Adrenal gland (tissue), 9 donors: ENCODE measurements at regions not wholly inside any gene's neighbourhood (a gene's known extent, or its start where the extent isn't known, plus 50 kb on each side); places are given as distances from the start of the nearest gene placed in this dataset.

Source experiments
- DNase-seq, 7 donors: peaks; one replicate each; pipeline ENCODE4 v3.0.0-alpha.2; 2019 to 2020
- H3K27ac ChIP-seq, 5 donors: fragments of 200-600 bp; sonication (generic) in 4 of 5; 1 replicate in 3 of 5; 2 replicates in 2 of 5; pipeline versions ENCODE4 v1.5.1 to v1.8.0; 2016 to 2020; ENCODE audit warnings: mild to moderate bottlenecking in 1 of 5
- H3K27me3 ChIP-seq: fragments of 200-600 bp; 2 replicates; pipeline ENCODE4 v1.8.0; 2021
- H3K36me3 ChIP-seq, 2 donors: fragments of 200-600 bp; replicated peaks in 1 of 2; 1 replicate in 1 of 2; 2 replicates in 1 of 2; pipeline versions ENCODE4 v1.5.1 to v1.8.0; 2018 to 2022
- H3K4me1 ChIP-seq, 2 donors: fragments of 200-600 bp; replicated peaks in 1 of 2; 1 replicate in 1 of 2; 2 replicates in 1 of 2; pipeline versions ENCODE4 v1.5.1 to v1.8.0; 2018 to 2021
- H3K4me3 ChIP-seq, 4 donors: fragments of 200-600 bp; sonication (generic) in 3 of 4; one replicate each; pipeline ENCODE4 v1.5.1; 2016 to 2018
- H3K9me3 ChIP-seq, 3 donors: fragments of 200-600 bp; sonication (generic) in 1 of 3; replicated peaks in 1 of 3; 1 replicate in 2 of 3; 2 replicates in 1 of 3; pipeline versions ENCODE4 v1.5.1 to v1.8.0; 2016 to 2021
- POLR2A ChIP-seq, 2 donors: fragments of 450-650 bp; IDR thresholded peaks; one replicate each; pipeline ENCODE4 v1.6.1; 2017; ENCODE audit warnings: antibody characterized with exemption in 2 of 2, mild to moderate bottlenecking in 2 of 2, moderate library complexity in 1 of 2
- WGBS, 4 donors: extraction: QIAGEN DNeasy Blood & Tissue Kit in 2 of 4; methylation state at CpG; one replicate each; pipeline versions ENCODE4 v1.1.5 to v1.1.7; 2013 to 2017; 5-methylcytosine and 5-hydroxymethylcytosine counted together
- intact Hi-C, 2 donors: fragments of 100-400 bp; cut with DNase I; formaldehyde crosslinking; loops; one replicate each; pipeline versions ENCODE4 v1.14.1 to v1.15.0; 2022 to 2023
- TF ChIP-seq, protein P1 (sequence below), 6 experiments: fragments of 450-650 bp in 4 of 6; fragments of 200-600 bp in 2 of 6; sonication (generic) in 1 of 6; IDR thresholded peaks; 1 replicate in 5 of 6; 2 replicates in 1 of 6; pipeline versions ENCODE4 v1.5.1 to v1.8.0; 2016 to 2021; ENCODE audit warnings: antibody characterized with exemption in 6 of 6, mild to moderate bottlenecking in 2 of 6, moderate library complexity in 1 of 6
- donor health status: healthy with polysubstance abuse.
- donor health status: Bipolar disorder and iron deficiency.
- donor health status: DM: yes; HTN: yes; CAD: no.
- donor health status: DM: no; HTN: no; CAD: no.
- donor health status: DM: no; HTN: no; CAD: no.

- TF ChIP-seq POLR2A (IDR thresholded peaks at IDR 0.05) = no peak
- TF ChIP-seq, protein P1, sequence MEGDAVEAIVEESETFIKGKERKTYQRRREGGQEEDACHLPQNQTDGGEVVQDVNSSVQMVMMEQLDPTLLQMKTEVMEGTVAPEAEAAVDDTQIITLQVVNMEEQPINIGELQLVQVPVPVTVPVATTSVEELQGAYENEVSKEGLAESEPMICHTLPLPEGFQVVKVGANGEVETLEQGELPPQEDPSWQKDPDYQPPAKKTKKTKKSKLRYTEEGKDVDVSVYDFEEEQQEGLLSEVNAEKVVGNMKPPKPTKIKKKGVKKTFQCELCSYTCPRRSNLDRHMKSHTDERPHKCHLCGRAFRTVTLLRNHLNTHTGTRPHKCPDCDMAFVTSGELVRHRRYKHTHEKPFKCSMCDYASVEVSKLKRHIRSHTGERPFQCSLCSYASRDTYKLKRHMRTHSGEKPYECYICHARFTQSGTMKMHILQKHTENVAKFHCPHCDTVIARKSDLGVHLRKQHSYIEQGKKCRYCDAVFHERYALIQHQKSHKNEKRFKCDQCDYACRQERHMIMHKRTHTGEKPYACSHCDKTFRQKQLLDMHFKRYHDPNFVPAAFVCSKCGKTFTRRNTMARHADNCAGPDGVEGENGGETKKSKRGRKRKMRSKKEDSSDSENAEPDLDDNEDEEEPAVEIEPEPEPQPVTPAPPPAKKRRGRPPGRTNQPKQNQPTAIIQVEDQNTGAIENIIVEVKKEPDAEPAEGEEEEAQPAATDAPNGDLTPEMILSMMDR (IDR thresholded peaks at IDR 0.05) = no peak
- Histone ChIP-seq H3K27ac (no peak overlapping the region), H3K4me1 (no peaks in the 10 kb centered on the region), H3K36me3 (no peaks in the 10 kb centered on the region), H3K9me3 (no peaks in the 10 kb centered on the region), H3K27me3 (peaks cover 4% of the 10 kb centered on the region), H3K4me3 (no peak overlapping the region)
- intact Hi-C loops = no loop called here
- WGBS, 4 donors = 31 to 51% (median 48%) methylated on average over 3 of the region's 3 CpGs
- no peak for DNase-seq
Measured at GRCh38 chr16:54774768-54775167, 155.9 kb upstream of the IRX5 start.

- Histone ChIP-seq H3K9me3 (no peaks in the 10 kb centered on the region), H3K4me1 (no peaks in the 10 kb centered on the region), H3K36me3 (no peaks in the 10 kb centered on the region), H3K27ac (no peak overlapping the region), H3K27me3 (peaks cover 4% of the 10 kb centered on the region), H3K4me3 (no peak overlapping the region)
- WGBS, 4 donors = 87 to 89% (median 88%) methylated on average over 4 of the region's 4 CpGs
- TF ChIP-seq, protein P1 (IDR thresholded peaks at IDR 0.05) = no peak
- TF ChIP-seq POLR2A (IDR thresholded peaks at IDR 0.05) = no peak
- DNase-seq = no peak
- intact Hi-C loops = no loop called here
Measured at GRCh38 chr16:54772400-54772799, 158.3 kb upstream of the IRX5 start.

DNA sequence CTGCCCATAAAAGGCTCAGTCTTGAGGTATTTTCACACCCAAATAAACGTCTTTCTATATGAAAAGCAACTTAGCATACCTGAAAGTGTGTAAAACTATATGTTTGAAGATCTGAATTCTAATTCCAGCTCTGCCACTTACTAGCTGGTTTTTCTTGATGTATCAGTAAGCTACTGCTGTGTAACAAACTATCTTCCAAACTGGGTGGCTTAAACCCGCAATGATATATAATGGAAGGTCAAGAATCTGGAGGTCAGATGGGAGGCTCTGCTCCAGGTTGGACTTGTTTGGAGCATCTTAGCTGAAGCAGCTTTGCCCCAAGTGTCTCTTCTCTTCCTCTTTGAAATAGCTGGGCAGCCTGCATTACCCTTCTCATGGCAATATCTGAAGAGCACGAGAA lies 164.3 kb upstream of the IRX5 start:
- no peak for DNase-seq
- TF ChIP-seq, protein P1 (IDR thresholded peaks at IDR 0.05) = no peak
- no peak for TF ChIP-seq POLR2A (IDR thresholded peaks at IDR 0.05)
- Histone ChIP-seq H3K27ac (no peak overlapping the region), H3K36me3 (no peaks in the 10 kb centered on the region), H3K4me3 (no peak overlapping the region), H3K4me1 (no peaks in the 10 kb centered on the region), H3K9me3 (no peaks in the 10 kb centered on the region), H3K27me3 (no peaks in the 10 kb centered on the region)
- intact Hi-C loops = no loop called here
- WGBS, 4 donors = 65 to 79% (median 70%) methylated on average over 3 of the region's 3 CpGs

DNA sequence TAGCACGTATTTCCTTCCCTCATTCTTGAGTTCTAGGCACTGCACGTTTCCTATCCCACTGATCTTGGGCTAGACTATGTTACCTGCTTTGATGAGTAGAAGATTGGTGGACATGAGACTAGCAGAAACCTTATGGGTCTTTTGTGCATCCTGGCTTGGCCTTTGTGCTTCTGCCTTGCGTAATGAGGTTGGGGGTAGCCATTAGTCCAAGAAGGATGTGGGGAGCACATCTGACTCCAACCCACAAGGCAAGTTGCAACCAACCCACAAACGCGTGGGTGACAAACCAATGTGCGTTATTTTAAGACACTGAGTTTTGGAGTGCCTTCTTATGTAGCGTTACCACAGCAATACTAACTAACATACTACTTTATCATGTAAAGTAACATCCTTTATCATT lies 180.4 kb upstream of the IRX5 start:
- DNase-seq = no peak
- Histone ChIP-seq H3K9me3 (no peaks in the 10 kb centered on the region), H3K4me1 (no peaks in the 10 kb centered on the region), H3K27me3 (no peaks in the 10 kb centered on the region), H3K4me3 (no peak overlapping the region), H3K36me3 (no peaks in the 10 kb centered on the region), H3K27ac (no peak overlapping the region)
- intact Hi-C loops = no loop called here
- TF ChIP-seq, protein P1 (IDR thresholded peaks at IDR 0.05) = no peak
- no peak for TF ChIP-seq POLR2A (IDR thresholded peaks at IDR 0.05)
- WGBS, 4 donors = 79 to 84% (median 81%) methylated on average over 7 of the region's 7 CpGs
